CD1c-positive myeloid dendritic cell (primary cell): ENCODE measurements at regions not wholly inside any gene's neighbourhood (a gene's known extent, or its start where the extent isn't known, plus 50 kb on each side); places are given as distances from the start of the nearest gene placed in this dataset.

Experiments used
- DNase-seq: peaks from one replicate; pipeline ENCODE4 v3.0.0-alpha.2; 2016; ENCODE audit errors: extremely low spot score

DNA sequence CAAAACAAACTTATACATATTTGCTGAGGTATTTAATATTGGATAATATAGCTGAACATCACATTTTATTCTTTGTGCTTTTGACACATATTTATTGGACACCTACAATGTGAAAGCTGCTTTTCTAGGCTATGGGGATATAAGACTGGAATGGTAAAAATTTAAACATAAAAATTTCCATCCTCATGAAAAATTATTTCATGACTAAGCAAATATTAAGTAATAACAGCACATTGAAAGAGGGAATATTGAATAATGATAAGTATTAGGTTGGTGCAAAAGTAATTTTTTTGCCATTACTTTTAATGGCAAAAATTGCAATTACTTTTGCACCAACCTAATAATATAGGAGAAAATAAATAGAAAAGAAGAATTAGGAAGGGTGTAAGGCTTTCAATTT is 972.5 kb upstream of the CDH8 start:
- DNase-seq = no peak

DNA sequence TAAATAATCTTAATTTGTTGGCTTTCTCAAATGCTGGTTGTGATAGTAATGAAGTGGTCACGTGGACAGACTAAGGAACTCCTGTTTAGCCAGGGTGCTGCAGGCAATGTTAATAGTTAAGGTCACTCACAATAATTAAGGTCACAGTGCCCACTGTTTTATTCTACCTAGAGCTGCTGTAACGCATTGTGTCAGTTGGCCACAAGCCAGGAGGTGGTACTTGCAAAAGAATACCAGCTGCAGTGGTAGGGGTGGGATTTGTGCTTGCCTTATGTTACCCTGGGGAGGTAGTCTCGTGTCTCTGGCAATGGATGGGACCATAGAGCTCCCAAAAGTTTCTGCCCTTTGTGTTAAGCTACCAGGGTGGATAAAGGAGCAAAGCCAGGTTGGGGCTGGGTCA is 969.1 kb upstream of the CDH8 start:
- no peak for DNase-seq

- no peak for DNase-seq
Observed at GRCh38 chr16:62989480-62989879, 953.2 kb upstream of the CDH8 start.

- DNase-seq = no peak
Observed at GRCh38 chr16:62985722-62986121, 949.5 kb upstream of the CDH8 start.

DNA sequence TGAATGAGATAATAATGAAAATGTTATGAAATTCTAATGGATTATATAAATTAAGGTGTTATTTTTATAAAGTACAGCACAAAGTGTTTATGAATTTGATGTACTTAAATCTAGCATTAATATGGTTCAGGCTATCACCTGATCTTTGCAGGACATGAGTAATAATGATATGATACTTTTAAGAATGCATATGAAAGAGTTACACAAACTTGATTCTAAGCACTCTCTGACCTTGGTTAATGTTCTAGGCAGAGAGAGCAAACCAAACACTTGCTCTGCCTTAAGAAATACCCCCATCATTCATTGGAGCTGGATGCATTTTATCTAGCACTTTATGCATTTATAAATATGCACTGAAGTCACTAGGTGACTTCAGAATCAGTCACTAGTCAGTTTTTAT is 942.2 kb upstream of the CDH8 start:
- DNase-seq = no peak

DNA sequence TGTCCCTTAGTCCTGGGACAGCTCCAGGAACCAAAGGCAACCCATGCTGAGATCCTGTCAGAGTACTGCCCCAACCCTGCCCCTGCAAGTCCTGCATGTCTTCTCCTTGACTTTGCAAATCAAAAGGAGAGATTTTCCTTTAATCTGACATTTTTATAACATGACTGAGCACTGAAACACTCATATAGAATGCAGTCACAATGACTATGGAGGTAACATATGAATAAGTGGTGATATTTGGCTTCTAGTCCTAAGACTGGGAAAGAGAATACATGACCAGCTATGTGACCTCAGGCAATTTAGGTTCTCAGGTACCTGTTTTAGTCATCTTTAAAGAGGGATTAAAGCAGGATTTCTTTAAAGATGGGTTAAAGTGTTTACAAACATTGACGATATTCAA is 941.6 kb upstream of the CDH8 start:
- no peak for DNase-seq

GRCh38 chr16:62974424-62974823 is 938.2 kb upstream of the CDH8 start:
- DNase-seq = no peak

- no peak for DNase-seq
Observed at GRCh38 chr16:62970851-62971250, 934.6 kb upstream of the CDH8 start.

DNA sequence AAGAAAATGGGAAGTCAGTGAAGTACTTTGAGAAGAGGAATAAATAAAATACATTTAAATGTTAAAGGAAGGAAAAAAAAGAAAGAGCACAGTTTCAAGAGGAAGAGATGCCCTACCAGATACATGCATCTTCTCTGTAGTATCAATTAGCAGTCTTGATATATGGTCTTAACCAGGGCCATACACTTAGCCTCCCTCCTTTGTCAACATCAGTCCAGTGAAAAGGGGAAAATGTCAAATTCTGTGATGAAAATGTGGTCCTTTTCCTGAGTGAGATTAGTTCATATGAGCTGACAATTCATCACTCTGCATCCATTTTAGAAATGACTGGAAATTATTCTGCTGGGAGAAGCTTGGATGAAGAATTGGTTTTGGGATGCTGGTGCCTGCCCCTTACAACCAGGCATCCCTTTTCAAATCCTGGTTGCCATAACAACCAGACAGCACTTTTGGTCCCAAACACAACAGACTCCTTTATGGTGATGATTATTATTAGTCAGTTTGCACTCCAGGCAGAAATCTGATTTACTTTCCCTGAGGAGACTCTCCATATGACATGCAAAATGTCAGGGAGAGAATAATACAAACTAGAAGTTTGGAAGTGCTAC is 933.6 kb upstream of the CDH8 start:
- no peak for DNase-seq

- no peak for DNase-seq
Observed at GRCh38 chr16:62967611-62968010, 931.4 kb upstream of the CDH8 start.

GRCh38 chr16:62967163-62967562 is 930.9 kb upstream of the CDH8 start:
- no peak for DNase-seq

- DNase-seq = no peak
Observed at GRCh38 chr16:62966626-62967025, 930.4 kb upstream of the CDH8 start.

- DNase-seq = no peak
Observed at GRCh38 chr16:62965831-62966230, 929.6 kb upstream of the CDH8 start.

DNA sequence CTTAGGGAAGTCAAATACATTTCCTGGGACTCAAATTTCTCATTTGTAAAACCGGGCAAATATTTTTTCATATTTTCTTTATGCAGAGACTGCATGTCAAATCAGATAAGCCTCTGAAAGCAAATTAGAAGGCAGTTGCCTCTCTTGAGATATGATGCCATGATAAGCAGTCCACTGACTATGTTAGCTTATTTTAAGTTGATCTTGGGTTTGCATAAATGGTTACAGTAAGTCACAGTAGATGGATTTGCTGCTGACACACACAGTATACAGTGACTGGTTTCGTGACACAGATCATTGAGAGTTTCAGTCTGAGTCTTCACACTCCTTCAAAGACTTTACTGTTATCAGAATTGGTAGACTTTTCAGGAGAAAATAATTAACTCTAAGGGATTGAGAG is 927.6 kb upstream of the CDH8 start:
- no peak for DNase-seq

DNA sequence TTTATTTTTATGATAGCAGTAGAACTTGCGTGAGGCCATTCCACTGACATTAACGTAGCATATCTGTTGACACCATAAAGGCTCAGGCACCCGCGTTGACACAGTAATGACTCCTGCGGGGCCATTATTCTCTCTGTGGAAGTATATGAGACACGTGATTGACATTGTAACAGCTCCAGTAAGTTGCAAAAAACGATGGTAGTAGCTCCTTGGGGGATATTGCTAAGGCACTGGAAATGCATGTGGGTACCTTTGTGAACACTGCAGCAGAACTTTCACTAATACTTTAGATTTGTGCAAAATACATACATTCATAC is 918.8 kb upstream of the CDH8 start:
- DNase-seq = no peak

DNA sequence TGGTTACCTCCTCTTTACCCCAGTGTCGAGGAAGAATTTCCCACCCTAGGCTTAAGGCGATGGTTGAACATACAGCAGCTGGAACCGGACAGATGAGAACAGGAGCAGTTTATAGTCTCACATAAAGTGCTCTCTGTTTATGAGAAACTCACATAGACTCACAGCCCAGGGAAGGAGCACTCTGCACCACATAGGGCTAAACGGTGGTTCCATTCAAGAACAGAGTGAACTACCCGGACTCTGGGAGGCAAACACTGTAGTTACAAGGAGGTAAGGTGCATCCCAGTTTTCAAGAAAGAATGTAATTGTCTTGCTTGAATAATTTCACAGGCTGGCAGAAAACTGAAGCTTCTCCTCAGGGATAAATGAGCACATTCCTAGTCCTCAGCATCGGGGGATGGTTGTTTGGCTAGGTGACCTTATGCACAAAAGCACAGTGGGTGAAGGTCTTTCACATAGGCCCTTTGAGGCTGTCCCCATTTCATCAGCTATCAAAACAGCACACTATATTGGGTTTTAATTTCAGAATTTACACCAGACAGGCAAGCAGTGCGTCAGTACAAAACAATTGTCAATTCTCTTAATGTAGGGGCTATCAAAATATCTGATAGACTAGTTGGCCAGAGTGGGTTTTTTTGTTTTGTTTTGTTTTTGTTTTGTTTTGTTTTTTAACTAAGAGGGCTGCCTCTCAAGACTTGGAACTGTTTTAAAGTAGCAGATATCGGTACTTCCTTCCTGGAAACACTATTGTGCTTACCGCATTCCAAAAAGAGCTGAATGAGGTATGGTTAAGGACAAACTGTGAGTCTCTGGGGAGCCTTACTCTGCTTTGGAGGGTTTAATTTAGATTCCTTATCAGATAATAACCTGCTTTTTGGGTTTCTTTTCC is 918.1 kb upstream of the CDH8 start:
- DNase-seq = no peak

DNA sequence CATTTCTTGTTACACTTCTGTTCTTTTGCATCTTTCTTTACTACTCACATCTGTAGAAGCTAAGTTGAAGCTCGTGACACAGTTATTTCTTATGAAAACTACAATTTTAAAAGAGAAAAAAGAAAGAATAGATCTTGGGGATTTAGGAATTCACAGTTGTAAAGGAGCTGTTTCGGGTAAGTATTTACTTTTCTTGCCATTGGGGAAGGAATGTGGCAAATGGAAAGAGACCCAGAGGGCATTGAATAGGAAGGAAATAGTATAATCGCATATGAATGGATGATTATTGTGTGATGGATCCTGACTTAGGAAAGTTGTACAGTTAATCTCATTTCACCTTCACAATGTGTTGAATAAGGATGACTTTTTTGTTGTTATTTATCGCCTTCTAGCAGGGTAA is 914.1 kb upstream of the CDH8 start:
- no peak for DNase-seq

DNA sequence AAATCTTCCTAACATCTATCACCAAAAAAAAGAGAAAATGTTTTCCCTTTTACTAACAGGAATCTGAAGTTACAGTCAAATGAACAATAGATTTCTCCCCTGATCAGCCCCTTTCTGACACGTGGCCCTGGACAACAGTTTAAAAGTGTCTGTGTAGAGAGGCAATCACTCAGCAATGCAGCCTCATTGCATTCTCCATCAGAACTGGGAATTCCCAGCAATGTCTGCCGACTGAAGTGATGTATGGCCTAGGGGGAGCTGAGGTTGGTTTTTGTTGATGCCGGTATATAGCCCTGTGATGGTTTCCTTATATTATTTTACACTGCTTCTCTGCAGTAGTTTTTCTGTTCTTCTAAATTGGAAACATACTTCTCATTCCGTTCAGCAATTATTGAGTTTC is 904.3 kb upstream of the CDH8 start:
- DNase-seq = no peak

DNA sequence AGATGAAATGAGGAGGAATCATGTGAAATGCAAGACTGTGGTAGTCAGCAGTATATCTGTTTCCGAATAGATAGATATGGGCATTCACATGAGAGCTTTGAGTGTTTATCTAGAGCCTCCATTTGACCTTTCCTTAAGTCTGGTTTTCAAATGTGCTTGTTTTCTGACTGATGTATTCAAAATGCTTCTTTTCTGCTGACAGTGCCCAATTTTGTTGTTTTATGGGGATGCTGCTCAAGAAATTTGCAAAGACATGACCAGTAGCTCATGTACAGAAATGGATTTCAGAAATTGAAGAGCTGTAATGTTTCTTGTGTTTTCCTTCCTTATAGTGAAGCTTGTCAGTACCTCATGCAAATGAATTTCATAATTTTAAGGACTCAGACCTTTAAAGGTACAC is 903.4 kb upstream of the CDH8 start:
- DNase-seq = no peak

- DNase-seq = no peak
Observed at GRCh38 chr16:62933929-62934328, 897.7 kb upstream of the CDH8 start.

GRCh38 chr16:62929593-62929992 is 893.4 kb upstream of the CDH8 start:
- no peak for DNase-seq

- DNase-seq = no peak
Observed at GRCh38 chr16:62927122-62927521, 890.9 kb upstream of the CDH8 start.

DNA sequence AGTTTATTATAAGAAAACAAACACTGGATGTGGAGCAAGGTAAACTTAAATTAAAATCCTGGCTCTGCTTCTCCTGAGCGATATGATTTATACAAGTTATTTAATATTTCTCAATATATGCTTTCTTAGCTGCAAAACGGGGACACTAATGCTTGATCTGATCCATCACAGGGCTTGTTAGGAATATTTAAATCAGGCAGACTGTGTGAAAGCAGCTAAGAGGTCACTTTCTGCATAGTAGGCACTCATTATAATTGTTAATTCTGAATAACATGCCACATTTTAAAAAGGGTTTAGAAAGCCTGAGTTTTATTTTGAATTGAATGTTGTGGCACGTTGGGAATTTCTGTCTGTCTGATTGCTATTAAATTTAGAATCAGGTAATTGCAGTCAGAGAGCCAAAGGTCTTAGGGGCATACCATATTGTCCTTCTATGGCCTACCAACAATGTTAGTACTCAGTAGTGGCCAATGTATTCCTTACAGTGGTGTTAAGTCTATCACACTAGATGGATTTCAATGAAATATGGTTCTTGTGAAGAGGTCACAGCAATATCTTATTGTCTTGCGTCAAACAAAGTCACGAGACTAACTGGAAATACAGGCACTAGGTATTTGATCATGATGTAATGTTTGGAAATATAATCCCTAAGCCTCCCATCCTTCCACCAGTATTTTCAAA is 890.0 kb upstream of the CDH8 start:
- no peak for DNase-seq
